ENCODE measurements at regions not wholly inside any gene's neighbourhood (a gene's known extent, or its start where the extent isn't known, plus 50 kb on each side); places are given as distances from the start of the nearest gene placed in this dataset.

GRCh38 chr2:71795486-71795885 is 342.1 kb downstream of the DYSF start:
- TF ChIP-seq, protein P1, sequence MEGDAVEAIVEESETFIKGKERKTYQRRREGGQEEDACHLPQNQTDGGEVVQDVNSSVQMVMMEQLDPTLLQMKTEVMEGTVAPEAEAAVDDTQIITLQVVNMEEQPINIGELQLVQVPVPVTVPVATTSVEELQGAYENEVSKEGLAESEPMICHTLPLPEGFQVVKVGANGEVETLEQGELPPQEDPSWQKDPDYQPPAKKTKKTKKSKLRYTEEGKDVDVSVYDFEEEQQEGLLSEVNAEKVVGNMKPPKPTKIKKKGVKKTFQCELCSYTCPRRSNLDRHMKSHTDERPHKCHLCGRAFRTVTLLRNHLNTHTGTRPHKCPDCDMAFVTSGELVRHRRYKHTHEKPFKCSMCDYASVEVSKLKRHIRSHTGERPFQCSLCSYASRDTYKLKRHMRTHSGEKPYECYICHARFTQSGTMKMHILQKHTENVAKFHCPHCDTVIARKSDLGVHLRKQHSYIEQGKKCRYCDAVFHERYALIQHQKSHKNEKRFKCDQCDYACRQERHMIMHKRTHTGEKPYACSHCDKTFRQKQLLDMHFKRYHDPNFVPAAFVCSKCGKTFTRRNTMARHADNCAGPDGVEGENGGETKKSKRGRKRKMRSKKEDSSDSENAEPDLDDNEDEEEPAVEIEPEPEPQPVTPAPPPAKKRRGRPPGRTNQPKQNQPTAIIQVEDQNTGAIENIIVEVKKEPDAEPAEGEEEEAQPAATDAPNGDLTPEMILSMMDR (IDR thresholded peaks at IDR 0.05) = no peak
- no peak for TF ChIP-seq POLR2A (IDR thresholded peaks at IDR 0.05)
